Fibroblast of pulmonary artery (primary cell): ENCODE measurements at regions not wholly inside any gene's neighbourhood (a gene's known extent, or its start where the extent isn't known, plus 50 kb on each side); places are given as distances from the start of the nearest gene placed in this dataset.

Experiments
- DNase-seq: peaks from one replicate; pipeline ENCODE4 v3.0.0-alpha.2; 2010; ENCODE audit warnings: low read depth
- H3K4me3 ChIP-seq: replicated peaks from 2 replicates; pipeline ENCODE4 v1.5.1; 2011; ENCODE audit warnings: low read depth, mild to moderate bottlenecking, control low read depth, low read length, moderate library complexity
- TF ChIP-seq, protein P1 (sequence below): IDR thresholded peaks from 2 replicates; pipeline ENCODE4 v1.5.1; 2011; ENCODE audit warnings: mild to moderate bottlenecking, control low read depth, low read length, inconsistent platforms; ENCODE audit errors: missing control alignments

DNA sequence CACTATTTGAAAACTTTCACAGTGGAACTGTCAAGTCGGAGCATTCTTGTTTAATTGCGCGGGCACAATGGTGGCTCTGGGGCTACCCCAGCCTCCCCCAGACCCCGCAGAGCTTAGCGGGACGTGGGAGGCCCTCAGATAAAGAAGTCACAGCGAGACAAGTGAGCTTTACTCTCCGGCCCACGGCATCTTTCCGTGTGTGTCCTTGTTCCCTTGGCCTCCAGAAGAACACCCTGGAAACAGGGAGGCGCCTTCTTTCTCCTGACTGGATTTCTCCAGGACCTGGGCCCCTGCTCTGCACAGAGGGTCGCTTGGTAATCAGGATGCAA, 382.8 kb downstream of the RRAGC start:
- TF ChIP-seq, protein P1, sequence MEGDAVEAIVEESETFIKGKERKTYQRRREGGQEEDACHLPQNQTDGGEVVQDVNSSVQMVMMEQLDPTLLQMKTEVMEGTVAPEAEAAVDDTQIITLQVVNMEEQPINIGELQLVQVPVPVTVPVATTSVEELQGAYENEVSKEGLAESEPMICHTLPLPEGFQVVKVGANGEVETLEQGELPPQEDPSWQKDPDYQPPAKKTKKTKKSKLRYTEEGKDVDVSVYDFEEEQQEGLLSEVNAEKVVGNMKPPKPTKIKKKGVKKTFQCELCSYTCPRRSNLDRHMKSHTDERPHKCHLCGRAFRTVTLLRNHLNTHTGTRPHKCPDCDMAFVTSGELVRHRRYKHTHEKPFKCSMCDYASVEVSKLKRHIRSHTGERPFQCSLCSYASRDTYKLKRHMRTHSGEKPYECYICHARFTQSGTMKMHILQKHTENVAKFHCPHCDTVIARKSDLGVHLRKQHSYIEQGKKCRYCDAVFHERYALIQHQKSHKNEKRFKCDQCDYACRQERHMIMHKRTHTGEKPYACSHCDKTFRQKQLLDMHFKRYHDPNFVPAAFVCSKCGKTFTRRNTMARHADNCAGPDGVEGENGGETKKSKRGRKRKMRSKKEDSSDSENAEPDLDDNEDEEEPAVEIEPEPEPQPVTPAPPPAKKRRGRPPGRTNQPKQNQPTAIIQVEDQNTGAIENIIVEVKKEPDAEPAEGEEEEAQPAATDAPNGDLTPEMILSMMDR, result no peak
- no peak for DNase-seq
- no peak overlapping the region for H3K4me3 ChIP-seq

GRCh38 chr1:38476111-38476849, 383.3 kb downstream of the RRAGC start:
- TF ChIP-seq, protein P1, result no peak
- DNase-seq, result no peak
- no peak overlapping the region for H3K4me3 ChIP-seq

- no peak for DNase-seq
- no peak overlapping the region for H3K4me3 ChIP-seq
- TF ChIP-seq, protein P1, result no peak
These were observed 384.0 kb downstream of the RRAGC start for GRCh38 chr1:38475624-38476005.

- H3K4me3 ChIP-seq, result no peak overlapping the region
- DNase-seq, result no peak
- TF ChIP-seq, protein P1, result no peak
These were observed 384.6 kb downstream of the RRAGC start for GRCh38 chr1:38474738-38475623.

- H3K4me3 ChIP-seq, result no peak overlapping the region
- no peak for DNase-seq
- TF ChIP-seq, protein P1, result no peak
These were observed 393.1 kb downstream of the RRAGC start for GRCh38 chr1:38466487-38466886.

GRCh38 chr1:38465460-38465859, 394.1 kb downstream of the RRAGC start:
- H3K4me3 ChIP-seq, result no peak overlapping the region
- DNase-seq, result no peak
- TF ChIP-seq, protein P1, result no peak
